GM23338 (cell line): ENCODE measurements at regions not wholly inside any gene's neighbourhood (a gene's known extent, or its start where the extent isn't known, plus 50 kb on each side); places are given as distances from the start of the nearest gene placed in this dataset.

ENCODE experiments used
- ATAC-seq: fragments of 200-7000 bp; cut with Tn5 transposase; 3 replicates; pipeline ENCODE4 v1.9.1; 2020
- DNase-seq: peaks from one replicate; pipeline ENCODE4 v3.0.0-alpha.2; 2015; ENCODE audit warnings: low spot score
- H2AFZ ChIP-seq: fragments of 200-600 bp; sonication (generic); 2 replicates; pipeline ENCODE4 v1.8.0; 2016; ENCODE audit warnings: antibody characterized with exemption, mild to moderate bottlenecking, moderate library complexity
- H3F3A ChIP-seq: fragments of 200-600 bp; sonication (generic); replicated peaks from 2 replicates; pipeline ENCODE4 v1.8.0; 2017; ENCODE audit warnings: antibody characterized with exemption, mixed run types, low read depth
- H3K27ac ChIP-seq: fragments of 200-600 bp; sonication (generic); 2 replicates; pipeline ENCODE4 v1.6.1; 2016; ENCODE audit warnings: low read depth
- H3K27me3 ChIP-seq: fragments of 200-600 bp; sonication (generic); 2 replicates; pipeline ENCODE4 v1.8.0; 2016; ENCODE audit warnings: mild to moderate bottlenecking, mixed run types, moderate library complexity; ENCODE audit not compliant: insufficient read depth
- H3K36me3 ChIP-seq: fragments of 200-600 bp; sonication (generic); 2 replicates; pipeline ENCODE4 v1.8.0; 2016; ENCODE audit warnings: mild to moderate bottlenecking; ENCODE audit not compliant: insufficient read depth
- H3K4me1 ChIP-seq: fragments of 200-600 bp; sonication (generic); 2 replicates; pipeline ENCODE4 v1.8.0; 2016; ENCODE audit warnings: mild to moderate bottlenecking, moderate library complexity; ENCODE audit not compliant: insufficient read depth
- H3K4me2 ChIP-seq: fragments of 200-600 bp; sonication (generic); 2 replicates; pipeline ENCODE4 v1.7.1; 2017; ENCODE audit warnings: mixed run types
- H3K4me3 ChIP-seq: fragments of 200-600 bp; sonication (generic); 2 replicates; pipeline ENCODE4 v1.6.1; 2016; ENCODE audit warnings: mixed run types
- H3K79me2 ChIP-seq: fragments of 200-600 bp; sonication (generic); replicated peaks from 2 replicates; pipeline ENCODE4 v1.8.0; 2017; ENCODE audit warnings: mild to moderate bottlenecking; ENCODE audit not compliant: insufficient read depth
- H3K9me2 ChIP-seq: fragments of 200-600 bp; sonication (generic); 2 replicates; pipeline ENCODE4 v1.8.0; 2017; ENCODE audit not compliant: insufficient read depth
- H4K20me1 ChIP-seq: fragments of 200-600 bp; sonication (generic); replicated peaks from 2 replicates; pipeline ENCODE4 v1.8.0; 2017; ENCODE audit warnings: mild to moderate bottlenecking; ENCODE audit not compliant: insufficient read depth
- H3K27ac Mint-ChIP-seq: 2 replicates; pipeline ENCODE4 v1.8.0; 2020; ENCODE audit warnings: inconsistent platforms, mild to moderate bottlenecking, moderate library complexity, mixed read lengths
- H3K27me3 Mint-ChIP-seq: 3 replicates; pipeline ENCODE4 v1.8.0; 2022; ENCODE audit warnings: low read depth, mild to moderate bottlenecking, moderate library complexity, mixed read lengths, inconsistent platforms; ENCODE audit not compliant: insufficient read depth, poor library complexity
- H3K36me3 Mint-ChIP-seq: 3 replicates; pipeline ENCODE4 v1.8.0; 2021; ENCODE audit warnings: low read depth, mild to moderate bottlenecking, inconsistent platforms, moderate library complexity, mixed read lengths
- H3K4me1 Mint-ChIP-seq: 3 replicates; pipeline ENCODE4 v1.8.0; 2020; ENCODE audit warnings: mild to moderate bottlenecking, inconsistent platforms, mixed read lengths
- H3K4me3 Mint-ChIP-seq: 3 replicates; pipeline ENCODE4 v1.8.0; 2021; ENCODE audit warnings: moderate library complexity, mild to moderate bottlenecking, inconsistent platforms, mixed read lengths
- H3K9me3 Mint-ChIP-seq: 3 replicates; pipeline ENCODE4 v1.8.0; 2020; ENCODE audit warnings: moderate library complexity, mild to moderate bottlenecking, inconsistent platforms, mixed read lengths
- CREB1 ChIP-seq: fragments of 250-450 bp; sonication (Bioruptor Pico); IDR thresholded peaks from 2 replicates; pipeline ENCODE4 v1.5.0; 2020; ENCODE audit warnings: low read depth, mild to moderate bottlenecking, moderate library complexity
- CTCF ChIP-seq, 2 experiments: fragments of 200-600 bp in 1 of 2; sonication (generic) in 1 of 2; conservative IDR thresholded peaks; 2 replicates each; pipeline versions ENCODE4 v1.5.1 to v1.6.1; 2016 to 2017; ENCODE audit warnings: antibody characterized with exemption in 2 of 2, low read depth in 2 of 2, mild to moderate bottlenecking in 2 of 2, moderate library complexity in 1 of 2
- EZH2 ChIP-seq: fragments of 200-600 bp; sonication (generic); IDR thresholded peaks from one replicate; pipeline ENCODE4 v1.8.0; 2017; ENCODE audit warnings: antibody characterized with exemption, mild to moderate bottlenecking, low read depth; ENCODE audit not compliant: unreplicated experiment
- EZH2phosphoT487 ChIP-seq: fragments of 200-600 bp; sonication (generic); IDR thresholded peaks from one replicate; pipeline ENCODE4 v1.8.1; 2018; ENCODE audit warnings: antibody characterized with exemption; ENCODE audit not compliant: unreplicated experiment
- JUNB ChIP-seq: IDR thresholded peaks from one replicate; pipeline ENCODE4 v1.6.1; 2016; ENCODE audit warnings: antibody characterized with exemption; ENCODE audit not compliant: unreplicated experiment
- NANOG ChIP-seq: IDR thresholded peaks from 2 replicates; pipeline ENCODE4 v1.6.1; 2016; ENCODE audit warnings: antibody characterized with exemption, borderline replicate concordance
- REST ChIP-seq: IDR thresholded peaks from one replicate; pipeline ENCODE4 v1.6.1; 2018; ENCODE audit warnings: antibody characterized with exemption; ENCODE audit not compliant: unreplicated experiment
- STAT1 ChIP-seq: IDR thresholded peaks from one replicate; pipeline ENCODE4 v1.6.1; 2016; ENCODE audit warnings: antibody characterized with exemption; ENCODE audit not compliant: unreplicated experiment
- ZNF114 ChIP-seq: fragments of 250-450 bp; sonication (Bioruptor Pico); IDR thresholded peaks from 2 replicates; pipeline ENCODE4 v1.5.0; 2020; ENCODE audit warnings: mild to moderate bottlenecking, moderate library complexity
- ZNF331 ChIP-seq: fragments of 250-450 bp; sonication (Bioruptor Pico); IDR thresholded peaks from 2 replicates; pipeline ENCODE4 v1.5.0; 2020; ENCODE audit warnings: low read depth, mild to moderate bottlenecking, moderate library complexity
- ZNF462 ChIP-seq: fragments of 250-450 bp; sonication (Bioruptor Pico); IDR thresholded peaks from 2 replicates; pipeline ENCODE4 v1.5.0; 2020; ENCODE audit warnings: mild to moderate bottlenecking, moderate library complexity

GRCh38 chr3:76958274-76958673 is 81.6 kb upstream of the ROBO2 start:
- no peak for DNase-seq
- H2AFZ ChIP-seq: peak overlapping the region; percentile 44; the same call in 1 of the 2 replicates

More at GRCh38 chr3:76958274-76958673, 81.6 kb upstream of the ROBO2 start:
- no peaks in the 10 kb centered on the region for H3K27me3 ChIP-seq
- TF ChIP-seq CTCF (conservative IDR thresholded peaks at IDR 0.05; ENCODE audit: low read depth in 2 of 2) (no peak), CREB1 (CRISPR knock-in tag) (no peak), STAT1 (no peak), REST (no peak), ZNF331 (CRISPR knock-in tag) (no peak), JUNB (no peak), ZNF462 (CRISPR knock-in tag) (no peak), NANOG (no peak), ZNF114 (CRISPR knock-in tag) (no peak), EZH2 (no peak), EZH2phosphoT487 (no peak)
- no peak overlapping the region for H3K4me3 ChIP-seq
- H3K79me2 ChIP-seq: no peaks in the 10 kb centered on the region
- H3K4me1 Mint-ChIP-seq: peaks cover 6% of the 10 kb centered on the region; the same call in 2 of the 3 replicates
- no peaks in the 10 kb centered on the region for H4K20me1 ChIP-seq
- H3K36me3 Mint-ChIP-seq: no peaks in the 10 kb centered on the region
- no peak overlapping the region for H3K4me2 ChIP-seq
- ATAC-seq: no peak
- no peaks in the 10 kb centered on the region for H3F3A ChIP-seq
- no peak overlapping the region for H3K4me3 Mint-ChIP-seq
- H3K9me2 ChIP-seq: no peaks in the 10 kb centered on the region
- H3K27me3 Mint-ChIP-seq: no peaks in the 10 kb centered on the region
- H3K27ac Mint-ChIP-seq: no peak overlapping the region
- H3K9me3 Mint-ChIP-seq: no peaks in the 10 kb centered on the region
- H3K4me1 ChIP-seq: 0 out of 2 replicates have a peak, but pooled peaks cover 6% of the 10 kb centered on the region
- no peaks in the 10 kb centered on the region for H3K36me3 ChIP-seq
- no peak overlapping the region for H3K27ac ChIP-seq
